SK-N-SH (cell line): ENCODE measurements at regions not wholly inside any gene's neighbourhood (a gene's known extent, or its start where the extent isn't known, plus 50 kb on each side); places are given as distances from the start of the nearest gene placed in this dataset.

Experiments
- GATA2 ChIP-seq: sonication (generic); formaldehyde crosslinking; IDR thresholded peaks from 2 replicates; pipeline ENCODE4 v1.5.0; 2020; ENCODE audit warnings: mild to moderate bottlenecking, missing genetic modification reagents
- MEF2A ChIP-seq: IDR thresholded peaks from 2 replicates; pipeline ENCODE4 v1.4.0; 2012; ENCODE audit warnings: low read depth, borderline replicate concordance
- NRF1 ChIP-seq: IDR thresholded peaks from 2 replicates; pipeline ENCODE4 v1.6.1; 2012; ENCODE audit warnings: low read depth, mild to moderate bottlenecking, low read length
- RFX5 ChIP-seq: IDR thresholded peaks from 2 replicates; pipeline ENCODE4 v1.6.1; 2012; ENCODE audit warnings: mild to moderate bottlenecking, improper control_type of control experiment, low read length
- SIN3A ChIP-seq: IDR thresholded peaks from 2 replicates; pipeline ENCODE4 v1.6.1; 2012; ENCODE audit warnings: low read depth, mild to moderate bottlenecking, low read length, moderate library complexity, borderline replicate concordance
- TF ChIP-seq, protein P1 (sequence below): fragments of 200-600 bp; sonication (generic); IDR thresholded peaks from 2 replicates; pipeline ENCODE4 v1.6.1; 2017; ENCODE audit warnings: antibody characterized with exemption, mild to moderate bottlenecking, moderate library complexity
- TF ChIP-seq, protein P2 (sequence below): IDR thresholded peaks from 2 replicates; pipeline ENCODE4 v1.4.0; 2012; ENCODE audit warnings: low read depth
- TF ChIP-seq, protein P3 (sequence below): IDR thresholded peaks from 2 replicates; pipeline ENCODE4 v1.6.1; 2012; ENCODE audit warnings: mild to moderate bottlenecking, low read depth, low read length, moderate library complexity

DNA sequence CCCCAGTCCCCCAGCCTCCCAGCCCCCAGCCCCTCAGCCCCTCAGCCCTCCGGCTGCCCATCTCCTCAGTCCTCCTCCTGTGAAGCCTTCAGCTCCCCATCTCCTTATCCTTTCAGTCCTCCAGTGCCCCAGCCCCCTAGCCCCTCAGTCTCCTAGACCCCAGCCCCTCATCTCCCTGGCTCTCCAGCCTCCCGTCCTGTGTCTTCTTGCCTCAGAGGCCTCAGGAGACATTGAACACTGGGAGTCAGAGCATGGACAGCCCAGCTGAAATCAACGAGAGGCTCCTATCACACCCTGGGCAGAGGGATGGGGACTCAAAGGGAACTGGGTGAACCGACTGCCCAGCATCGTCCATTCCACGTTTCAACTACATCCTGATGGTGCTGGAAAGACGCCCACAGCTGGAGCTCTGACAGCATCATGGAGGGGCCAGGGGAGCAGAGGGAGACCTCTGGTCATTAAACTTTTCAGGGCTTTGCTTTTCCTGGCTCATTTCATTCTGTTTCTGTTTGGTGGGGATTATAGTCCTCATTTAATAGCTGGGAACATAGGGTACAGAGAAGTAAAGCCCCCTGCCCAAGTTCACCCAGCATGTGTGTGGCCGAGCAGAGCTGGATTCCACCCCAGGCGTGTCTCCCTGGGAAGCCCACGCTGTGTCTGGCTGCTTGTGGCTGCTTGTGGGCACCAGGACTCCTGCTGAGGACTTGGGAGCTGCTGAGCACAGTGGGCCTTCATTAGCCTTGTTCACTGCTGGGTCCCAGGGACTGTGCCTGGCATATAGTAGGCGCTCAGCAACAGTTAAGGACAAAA, 396.7 kb downstream of the PTPRU start:
- TF ChIP-seq MEF2A: no peak
- no peak for TF ChIP-seq SIN3A
- TF ChIP-seq, protein P1, sequence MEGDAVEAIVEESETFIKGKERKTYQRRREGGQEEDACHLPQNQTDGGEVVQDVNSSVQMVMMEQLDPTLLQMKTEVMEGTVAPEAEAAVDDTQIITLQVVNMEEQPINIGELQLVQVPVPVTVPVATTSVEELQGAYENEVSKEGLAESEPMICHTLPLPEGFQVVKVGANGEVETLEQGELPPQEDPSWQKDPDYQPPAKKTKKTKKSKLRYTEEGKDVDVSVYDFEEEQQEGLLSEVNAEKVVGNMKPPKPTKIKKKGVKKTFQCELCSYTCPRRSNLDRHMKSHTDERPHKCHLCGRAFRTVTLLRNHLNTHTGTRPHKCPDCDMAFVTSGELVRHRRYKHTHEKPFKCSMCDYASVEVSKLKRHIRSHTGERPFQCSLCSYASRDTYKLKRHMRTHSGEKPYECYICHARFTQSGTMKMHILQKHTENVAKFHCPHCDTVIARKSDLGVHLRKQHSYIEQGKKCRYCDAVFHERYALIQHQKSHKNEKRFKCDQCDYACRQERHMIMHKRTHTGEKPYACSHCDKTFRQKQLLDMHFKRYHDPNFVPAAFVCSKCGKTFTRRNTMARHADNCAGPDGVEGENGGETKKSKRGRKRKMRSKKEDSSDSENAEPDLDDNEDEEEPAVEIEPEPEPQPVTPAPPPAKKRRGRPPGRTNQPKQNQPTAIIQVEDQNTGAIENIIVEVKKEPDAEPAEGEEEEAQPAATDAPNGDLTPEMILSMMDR: no peak
- TF ChIP-seq, protein P2, sequence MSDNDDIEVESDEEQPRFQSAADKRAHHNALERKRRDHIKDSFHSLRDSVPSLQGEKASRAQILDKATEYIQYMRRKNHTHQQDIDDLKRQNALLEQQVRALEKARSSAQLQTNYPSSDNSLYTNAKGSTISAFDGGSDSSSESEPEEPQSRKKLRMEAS: no peak
- no peak for TF ChIP-seq GATA2 (CRISPR knock-in tag)
- TF ChIP-seq NRF1: no peak
- TF ChIP-seq, protein P3, sequence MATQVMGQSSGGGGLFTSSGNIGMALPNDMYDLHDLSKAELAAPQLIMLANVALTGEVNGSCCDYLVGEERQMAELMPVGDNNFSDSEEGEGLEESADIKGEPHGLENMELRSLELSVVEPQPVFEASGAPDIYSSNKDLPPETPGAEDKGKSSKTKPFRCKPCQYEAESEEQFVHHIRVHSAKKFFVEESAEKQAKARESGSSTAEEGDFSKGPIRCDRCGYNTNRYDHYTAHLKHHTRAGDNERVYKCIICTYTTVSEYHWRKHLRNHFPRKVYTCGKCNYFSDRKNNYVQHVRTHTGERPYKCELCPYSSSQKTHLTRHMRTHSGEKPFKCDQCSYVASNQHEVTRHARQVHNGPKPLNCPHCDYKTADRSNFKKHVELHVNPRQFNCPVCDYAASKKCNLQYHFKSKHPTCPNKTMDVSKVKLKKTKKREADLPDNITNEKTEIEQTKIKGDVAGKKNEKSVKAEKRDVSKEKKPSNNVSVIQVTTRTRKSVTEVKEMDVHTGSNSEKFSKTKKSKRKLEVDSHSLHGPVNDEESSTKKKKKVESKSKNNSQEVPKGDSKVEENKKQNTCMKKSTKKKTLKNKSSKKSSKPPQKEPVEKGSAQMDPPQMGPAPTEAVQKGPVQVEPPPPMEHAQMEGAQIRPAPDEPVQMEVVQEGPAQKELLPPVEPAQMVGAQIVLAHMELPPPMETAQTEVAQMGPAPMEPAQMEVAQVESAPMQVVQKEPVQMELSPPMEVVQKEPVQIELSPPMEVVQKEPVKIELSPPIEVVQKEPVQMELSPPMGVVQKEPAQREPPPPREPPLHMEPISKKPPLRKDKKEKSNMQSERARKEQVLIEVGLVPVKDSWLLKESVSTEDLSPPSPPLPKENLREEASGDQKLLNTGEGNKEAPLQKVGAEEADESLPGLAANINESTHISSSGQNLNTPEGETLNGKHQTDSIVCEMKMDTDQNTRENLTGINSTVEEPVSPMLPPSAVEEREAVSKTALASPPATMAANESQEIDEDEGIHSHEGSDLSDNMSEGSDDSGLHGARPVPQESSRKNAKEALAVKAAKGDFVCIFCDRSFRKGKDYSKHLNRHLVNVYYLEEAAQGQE: no peak
- TF ChIP-seq RFX5: no peak
